HG02981 (cell line): ENCODE measurements at regions not wholly inside any gene's neighbourhood (a gene's known extent, or its start where the extent isn't known, plus 50 kb on each side); places are given as distances from the start of the nearest gene placed in this dataset.

ENCODE experiments used
- ATAC-seq: cut with Tn5 transposase; IDR thresholded peaks from one replicate; pipeline ENCODE4 v1.9.1; 2021; ENCODE audit warnings: mild to moderate bottlenecking, moderate library complexity; ENCODE audit not compliant: unreplicated experiment

DNA sequence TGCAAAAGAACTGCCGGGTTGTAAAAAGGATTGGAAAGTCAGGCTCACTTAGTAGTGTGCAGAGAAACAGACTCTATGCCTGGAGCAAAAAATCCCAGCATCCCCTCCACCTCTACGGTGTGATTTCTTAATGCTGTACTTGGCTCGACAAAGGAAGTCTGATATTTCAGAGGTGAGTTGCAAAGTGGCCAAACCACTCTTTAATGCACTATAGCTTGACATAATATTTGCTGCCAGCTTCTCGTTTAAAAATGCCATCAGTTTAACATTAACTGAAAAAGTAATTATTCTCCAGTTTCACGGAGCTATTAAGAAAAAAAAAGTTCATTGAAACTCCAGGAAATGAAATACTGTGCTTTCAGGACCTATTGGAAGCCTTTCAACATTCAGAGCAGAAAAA lies 448.3 kb upstream of the ZFP42 start:
- no peak for ATAC-seq

DNA sequence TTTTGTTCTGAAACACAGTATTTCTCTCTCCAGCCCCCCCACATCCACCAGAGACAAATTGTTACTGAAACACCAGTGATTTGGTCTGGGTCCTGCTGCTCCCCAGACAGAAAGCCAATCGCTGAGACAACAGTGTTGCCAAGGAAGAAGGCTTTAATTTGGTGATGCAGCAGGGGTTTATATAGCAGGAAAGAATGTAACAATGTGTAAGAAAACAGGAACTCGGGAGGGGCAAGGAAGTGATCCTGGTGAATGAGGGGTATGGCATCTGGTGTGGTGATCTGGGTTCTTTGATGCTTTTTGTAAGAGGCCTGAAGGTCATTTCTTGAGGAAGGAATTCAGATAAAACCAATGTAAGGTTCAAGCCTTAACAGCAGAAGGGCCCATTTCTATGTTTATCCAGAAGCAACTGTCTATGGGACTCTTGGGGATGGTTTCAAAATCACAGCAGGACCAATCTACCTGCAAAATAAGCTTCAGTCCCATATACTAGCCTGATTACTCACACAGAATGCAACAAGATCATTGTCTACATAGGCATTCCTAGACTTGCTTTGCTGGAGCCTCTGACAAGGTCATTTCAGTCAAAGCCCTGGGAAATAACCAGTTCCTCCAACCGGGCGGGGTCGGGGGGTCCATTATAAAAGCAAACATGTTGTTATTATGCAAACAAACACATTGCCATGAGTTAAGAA lies 445.2 kb upstream of the ZFP42 start:
- ATAC-seq, result no peak

- ATAC-seq, result no peak
Measured at GRCh38 chr4:187552781-187553180, 442.8 kb upstream of the ZFP42 start.

- no peak for ATAC-seq
Measured at GRCh38 chr4:187555174-187555573, 440.4 kb upstream of the ZFP42 start.

- no peak for ATAC-seq
Measured at GRCh38 chr4:187558391-187558790, 437.2 kb upstream of the ZFP42 start.

DNA sequence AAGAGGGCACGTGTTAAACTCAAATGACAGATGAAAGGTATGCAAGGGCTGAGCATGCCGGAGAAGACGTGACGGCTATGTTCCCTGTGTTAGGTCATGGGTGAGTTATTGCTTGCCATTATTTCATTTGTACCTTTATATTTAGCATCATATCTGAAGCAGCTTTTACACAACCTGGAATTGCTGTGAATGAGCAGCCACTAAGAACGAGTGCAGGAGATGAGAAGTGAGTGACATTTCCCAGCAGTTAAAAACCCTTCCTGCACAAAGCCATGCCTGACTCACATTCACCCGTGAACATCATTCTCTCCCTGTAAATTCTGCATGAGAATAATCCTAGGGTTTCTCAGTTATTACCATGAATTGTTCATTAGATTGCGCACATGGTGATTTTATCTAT lies 433.2 kb upstream of the ZFP42 start:
- ATAC-seq, result no peak

DNA sequence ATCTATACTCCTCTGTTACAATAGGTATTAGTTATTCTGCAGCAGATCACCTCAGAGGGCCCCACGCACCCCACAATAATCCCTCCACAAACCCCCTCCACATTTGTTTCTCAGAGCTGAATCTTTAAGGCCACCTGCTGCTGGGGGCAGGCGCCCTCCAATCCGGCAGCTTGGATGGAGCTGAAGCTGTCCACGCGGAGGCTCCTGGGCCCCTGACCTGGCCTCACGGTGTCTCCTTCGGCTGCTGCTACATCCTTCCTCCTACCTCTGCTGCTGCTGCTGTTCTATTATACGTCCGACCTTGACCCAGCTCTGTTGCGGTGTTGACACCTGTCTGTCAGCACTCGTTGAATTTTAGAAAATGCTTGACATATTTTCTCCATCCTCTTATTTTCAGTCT lies 430.2 kb upstream of the ZFP42 start:
- no peak for ATAC-seq

DNA sequence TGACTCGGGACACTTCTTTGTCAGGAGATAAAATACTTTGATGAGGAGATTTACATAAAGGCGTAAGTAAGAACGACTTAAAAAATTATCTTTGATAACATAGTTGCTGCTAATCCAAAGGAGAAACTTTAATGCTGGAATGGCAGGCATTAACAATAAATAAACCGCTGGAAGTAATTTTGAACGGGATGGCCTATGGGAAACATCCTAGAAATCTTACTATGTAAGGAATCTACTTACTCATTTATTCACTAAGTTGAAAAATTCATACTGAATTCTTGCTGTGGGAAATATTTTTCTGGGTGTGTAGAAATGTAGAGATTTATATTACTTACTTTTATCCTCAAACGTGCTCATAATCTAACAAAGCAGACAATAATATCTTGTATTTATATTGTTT lies 425.7 kb upstream of the ZFP42 start:
- no peak for ATAC-seq

DNA sequence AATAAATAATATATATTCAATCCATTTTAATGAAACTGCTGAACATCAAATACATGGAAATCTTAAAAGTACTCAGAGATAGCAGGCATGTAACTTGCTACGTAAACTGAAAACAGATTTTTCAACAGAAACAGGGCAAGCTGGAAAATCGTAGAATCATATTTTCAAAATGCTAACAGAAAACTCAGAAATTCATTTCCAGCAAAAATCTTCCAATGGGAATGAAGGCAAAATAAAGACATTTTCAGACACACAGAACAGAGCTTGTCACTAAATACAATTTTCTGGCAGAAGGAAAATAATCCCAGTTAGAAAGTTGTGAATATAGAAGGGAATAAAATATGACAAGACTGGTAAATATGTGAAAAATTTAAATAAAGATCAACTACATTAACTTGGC lies 419.9 kb upstream of the ZFP42 start:
- ATAC-seq, result no peak

DNA sequence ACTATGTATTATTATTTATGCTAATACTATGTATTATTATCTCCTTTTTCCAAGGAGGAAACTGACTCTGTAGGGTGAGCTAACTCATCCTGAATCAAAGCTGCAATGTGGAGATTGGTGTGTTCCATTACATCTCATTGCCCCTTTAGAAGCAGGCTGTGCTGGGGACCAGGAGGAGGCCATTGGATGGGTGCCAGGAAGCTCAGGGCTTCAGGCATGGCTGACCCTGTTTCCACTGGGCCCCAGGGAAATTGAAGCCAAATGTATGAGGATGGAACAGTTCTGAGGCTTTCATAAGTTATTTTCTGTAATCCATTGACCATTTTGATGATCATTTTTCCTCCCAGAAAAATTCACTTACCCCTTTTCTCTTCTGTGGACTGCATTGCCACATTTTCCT lies 418.8 kb upstream of the ZFP42 start:
- no peak for ATAC-seq

GRCh38 chr4:187577941-187578480 lies 417.6 kb upstream of the ZFP42 start:
- ATAC-seq, result no peak

GRCh38 chr4:187586892-187587291 lies 408.7 kb upstream of the ZFP42 start:
- no peak for ATAC-seq

DNA sequence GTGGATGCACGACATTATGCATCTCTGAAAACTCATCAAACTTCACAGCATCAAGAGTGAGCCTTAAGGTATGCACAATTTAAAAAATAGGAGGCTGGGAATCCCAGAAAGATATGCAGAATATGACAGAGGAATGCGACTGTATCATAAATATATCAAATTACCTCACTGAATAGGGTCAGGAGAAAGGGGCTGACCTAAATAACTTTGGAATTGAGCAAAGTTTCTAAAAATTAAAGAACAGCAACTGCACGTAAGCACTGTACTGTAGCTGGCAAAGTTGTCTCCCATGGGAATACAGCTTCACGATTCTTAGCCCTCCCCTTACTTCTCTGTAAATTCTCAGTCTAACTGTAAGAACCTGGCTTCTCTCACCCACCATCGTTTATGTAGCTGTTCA lies 397.4 kb upstream of the ZFP42 start:
- no peak for ATAC-seq

DNA sequence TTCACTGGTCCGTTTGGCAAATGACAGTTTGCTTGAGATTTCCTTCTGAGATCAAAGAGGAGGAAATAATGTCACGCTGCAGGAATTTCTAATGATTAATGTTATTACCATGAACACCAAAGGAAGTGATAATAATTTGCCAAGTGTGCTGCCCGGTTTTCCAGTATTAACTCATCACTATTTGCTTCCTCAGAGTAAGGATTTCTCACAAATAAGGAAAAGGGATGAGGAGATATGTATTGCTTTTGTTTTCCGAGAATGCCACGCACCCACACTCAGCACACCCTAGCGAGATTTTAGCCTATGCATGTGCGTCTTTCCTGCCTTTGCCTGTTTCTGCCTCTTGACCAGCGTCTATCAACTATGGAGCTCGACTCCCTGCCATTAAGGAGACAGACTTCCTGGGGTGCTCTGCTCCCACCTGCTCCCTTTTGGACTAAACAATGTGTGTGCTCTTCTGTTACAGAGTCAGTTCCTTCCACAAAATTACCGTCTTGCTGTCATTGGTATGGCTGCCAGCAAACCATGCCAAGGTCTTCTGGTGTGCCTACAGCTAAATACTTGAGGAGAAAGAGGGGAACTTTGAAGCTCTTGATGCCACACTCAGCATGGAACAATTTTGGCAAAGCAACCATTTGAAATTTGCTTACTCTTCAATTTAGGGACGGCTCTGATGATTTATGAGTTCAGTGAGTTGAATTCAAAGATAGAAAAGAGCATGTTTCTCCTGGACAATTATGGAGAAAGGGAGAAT lies 393.1 kb upstream of the ZFP42 start:
- no peak for ATAC-seq

GRCh38 chr4:187603093-187604025 lies 392.2 kb upstream of the ZFP42 start:
- no peak for ATAC-seq

DNA sequence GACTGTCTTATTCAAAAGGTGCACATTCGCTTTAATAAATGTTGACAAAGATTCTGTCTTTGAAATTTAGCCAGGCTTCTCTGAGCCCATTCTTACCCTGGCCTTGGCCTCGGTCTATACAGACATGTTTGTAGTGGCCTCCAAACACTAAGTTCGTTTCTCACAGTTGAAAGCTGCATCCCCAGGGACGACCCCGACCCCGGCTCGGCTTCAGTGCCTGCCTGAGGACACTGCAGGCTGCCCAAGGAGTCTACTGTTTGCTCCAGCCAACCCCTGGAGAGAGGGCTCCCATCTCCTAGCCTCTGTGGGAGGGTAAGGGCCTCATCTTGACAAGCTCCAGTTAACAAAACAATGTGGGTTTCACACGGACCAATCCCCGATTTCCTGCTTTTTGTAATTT lies 390.6 kb upstream of the ZFP42 start:
- no peak for ATAC-seq

- peak; percentile 68 for ATAC-seq
Measured at GRCh38 chr4:187606581-187606980, 389.0 kb upstream of the ZFP42 start.

GRCh38 chr4:187608001-187608421 lies 387.6 kb upstream of the ZFP42 start:
- ATAC-seq, result no peak

GRCh38 chr4:187612301-187612700 lies 383.3 kb upstream of the ZFP42 start:
- no peak for ATAC-seq

- ATAC-seq, result no peak
Measured at GRCh38 chr4:187613089-187613839, 382.3 kb upstream of the ZFP42 start.

DNA sequence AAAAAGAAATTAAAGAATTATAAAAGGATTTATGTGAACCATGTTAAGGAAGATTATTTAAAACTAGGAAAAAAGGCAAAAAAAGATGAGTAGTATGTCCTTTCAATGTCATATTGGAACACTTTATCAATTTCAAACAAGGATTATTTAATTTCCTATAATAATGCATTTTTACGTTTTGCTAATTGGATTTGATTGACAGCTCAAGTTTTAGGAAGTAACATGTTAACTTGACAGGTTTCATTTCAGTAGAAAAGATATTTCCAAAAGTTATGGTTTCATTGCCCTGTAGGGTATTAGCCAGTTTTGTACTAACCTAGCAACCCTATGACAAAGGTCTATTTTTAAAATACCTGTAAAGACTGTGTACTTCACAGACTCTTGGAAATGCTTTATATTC lies 379.6 kb upstream of the ZFP42 start:
- no peak for ATAC-seq
